ENCODE measurements at regions not wholly inside any gene's neighbourhood (a gene's known extent, or its start where the extent isn't known, plus 50 kb on each side); places are given as distances from the start of the nearest gene placed in this dataset.
"Not testable (repeated sequence)": the region's sequence is repeated elsewhere in the genome, so short reads cannot be mapped to it uniquely, and the experiment has no call there.

GRCh38 chr6:144690133-144690532, 405.0 kb downstream of the UTRN start:
- Histone ChIP-seq H2AFZ (ENCODE audit: low read length, unreplicated experiment) (no peak overlapping the region), H3K27me3 (ENCODE audit: insufficient read depth, low read length) (no peaks in the 10 kb centered on the region), H3K79me2 (ENCODE audit: control insufficient read depth, insufficient read depth, low read length, unreplicated experiment) (no peaks in the 10 kb centered on the region), H3K4me1 (ENCODE audit: control insufficient read depth, insufficient read depth, low read length, unreplicated experiment) (no peaks in the 10 kb centered on the region), H3K4me3 (ENCODE audit: low read depth, low read length) (no peak overlapping the region), H3K27ac (ENCODE audit: low read depth, low read length) (no peak overlapping the region), H3K36me3 (ENCODE audit: insufficient read depth, low read length) (peaks cover 17% of the 10 kb centered on the region; the same call in 1 of the 2 replicates)

DNA sequence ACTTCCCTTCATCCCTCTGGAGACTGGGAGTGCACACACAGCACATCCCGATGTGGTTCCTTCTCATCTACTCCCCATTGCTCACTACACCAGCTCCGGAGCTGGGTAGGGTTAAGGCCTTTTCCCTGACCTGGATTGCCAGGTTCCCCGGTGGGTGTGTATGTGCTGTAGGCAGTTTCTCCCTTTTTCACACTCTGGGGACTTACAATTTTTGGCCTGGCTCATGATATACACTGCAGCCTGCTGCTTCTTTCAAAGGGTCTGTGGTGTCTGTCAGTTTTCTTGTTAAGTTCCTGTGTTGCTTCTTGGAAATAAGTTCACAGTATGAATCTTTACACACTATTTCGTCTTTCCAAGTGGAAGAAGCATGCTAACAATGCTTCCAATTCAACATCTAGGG, 405.5 kb downstream of the UTRN start:
- Histone ChIP-seq H3K4me3 (ENCODE audit: low read depth, low read length) (no peak overlapping the region), H3K27ac (ENCODE audit: low read depth, low read length) (no peak overlapping the region), H3K36me3 (ENCODE audit: insufficient read depth, low read length) (peaks cover 14% of the 10 kb centered on the region; the same call in 1 of the 2 replicates), H3K4me1 (ENCODE audit: control insufficient read depth, insufficient read depth, low read length, unreplicated experiment) (no peaks in the 10 kb centered on the region), H2AFZ (ENCODE audit: low read length, unreplicated experiment) (no peak overlapping the region), H3K27me3 (ENCODE audit: insufficient read depth, low read length) (no peaks in the 10 kb centered on the region), H3K79me2 (ENCODE audit: control insufficient read depth, insufficient read depth, low read length, unreplicated experiment) (no peaks in the 10 kb centered on the region)

- H3K4me1 ChIP-seq (ENCODE audit: control insufficient read depth, insufficient read depth, low read length, unreplicated experiment); H3K36me3 ChIP-seq (ENCODE audit: insufficient read depth, low read length); H2AFZ ChIP-seq (ENCODE audit: low read length, unreplicated experiment); H3K79me2 ChIP-seq (ENCODE audit: control insufficient read depth, insufficient read depth, low read length, unreplicated experiment); H3K27ac ChIP-seq (ENCODE audit: low read depth, low read length); H3K4me3 ChIP-seq (ENCODE audit: low read depth, low read length); H3K27me3 ChIP-seq (ENCODE audit: insufficient read depth, low read length): not testable (repeated sequence)
Measured at GRCh38 chr6:144692050-144692449, 406.9 kb downstream of the UTRN start.

- Histone ChIP-seq H3K4me3 (ENCODE audit: low read depth, low read length) (no peak overlapping the region), H3K79me2 (ENCODE audit: control insufficient read depth, insufficient read depth, low read length, unreplicated experiment) (no peaks in the 10 kb centered on the region), H3K27ac (ENCODE audit: low read depth, low read length) (no peak overlapping the region), H3K36me3 (ENCODE audit: insufficient read depth, low read length) (0 out of 2 replicates have a peak, but pooled peaks cover 4% of the 10 kb centered on the region), H3K4me1 (ENCODE audit: control insufficient read depth, insufficient read depth, low read length, unreplicated experiment) (no peaks in the 10 kb centered on the region), H2AFZ (ENCODE audit: low read length, unreplicated experiment) (no peak overlapping the region), H3K27me3 (ENCODE audit: insufficient read depth, low read length) (no peaks in the 10 kb centered on the region)
Measured at GRCh38 chr6:144695858-144696533, 410.9 kb downstream of the UTRN start.

DNA sequence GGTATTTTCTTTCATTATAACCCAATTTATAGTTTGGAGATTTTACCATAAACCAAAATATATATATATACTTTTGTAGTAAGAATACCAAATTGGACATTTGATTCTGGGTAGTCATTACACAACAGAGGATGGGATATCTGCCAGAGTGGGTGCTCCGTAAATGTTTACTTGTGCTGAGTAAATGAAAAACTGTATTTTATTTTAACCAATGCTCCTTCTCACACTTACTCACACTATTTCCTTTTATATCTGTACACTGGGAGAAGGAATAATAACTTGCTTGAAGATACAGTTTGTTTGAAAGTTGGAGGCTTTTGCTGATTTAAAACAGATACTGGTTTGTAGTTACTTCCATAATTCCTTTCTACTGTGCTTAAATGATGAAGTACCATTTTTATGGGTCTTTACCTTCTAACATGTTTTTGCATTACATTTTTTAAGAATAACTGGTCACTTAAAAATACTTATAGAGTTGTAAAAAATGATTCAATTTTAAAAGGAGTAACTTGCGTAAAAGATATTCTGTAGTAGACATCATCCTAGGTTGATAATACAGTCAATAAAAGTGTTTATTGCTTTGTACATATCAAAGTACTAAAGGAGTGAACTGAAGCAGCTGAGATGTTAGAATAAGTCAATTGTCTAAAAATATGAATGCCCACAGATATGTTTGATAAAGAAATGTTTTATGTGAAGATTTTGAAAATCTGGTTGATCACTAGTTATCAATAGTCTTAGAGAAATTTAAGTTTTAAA, 411.7 kb downstream of the UTRN start:
- Histone ChIP-seq H3K27ac (ENCODE audit: low read depth, low read length) (no peak overlapping the region), H3K36me3 (ENCODE audit: insufficient read depth, low read length) (no peaks in the 10 kb centered on the region), H3K27me3 (ENCODE audit: insufficient read depth, low read length) (no peaks in the 10 kb centered on the region), H3K79me2 (ENCODE audit: control insufficient read depth, insufficient read depth, low read length, unreplicated experiment) (no peaks in the 10 kb centered on the region), H2AFZ (ENCODE audit: low read length, unreplicated experiment) (no peak overlapping the region), H3K4me3 (ENCODE audit: low read depth, low read length) (no peak overlapping the region), H3K4me1 (ENCODE audit: control insufficient read depth, insufficient read depth, low read length, unreplicated experiment) (no peaks in the 10 kb centered on the region)

DNA sequence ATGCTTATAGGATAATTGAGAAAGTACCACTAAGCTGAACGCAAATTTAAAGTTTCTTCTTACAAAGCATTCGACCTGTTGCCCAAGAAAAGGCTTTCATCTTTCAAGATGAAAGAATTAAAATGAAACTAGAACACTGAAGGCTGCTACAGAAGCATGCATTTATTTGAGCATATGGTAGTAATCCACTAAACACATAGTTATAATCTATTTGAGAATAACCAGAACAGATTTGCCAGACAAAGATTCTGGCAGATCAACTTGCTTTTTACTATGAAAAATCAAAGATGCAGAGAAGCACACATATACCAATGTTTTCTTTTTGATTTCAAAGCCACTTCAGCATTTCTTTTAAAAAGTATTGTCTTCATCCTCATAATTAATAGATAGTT, 412.2 kb downstream of the UTRN start:
- no peaks in the 10 kb centered on the region for H3K79me2 ChIP-seq (ENCODE audit: control insufficient read depth, insufficient read depth, low read length, unreplicated experiment)
- no peaks in the 10 kb centered on the region for H3K27me3 ChIP-seq (ENCODE audit: insufficient read depth, low read length)
- H3K4me1 ChIP-seq (ENCODE audit: control insufficient read depth, insufficient read depth, low read length, unreplicated experiment): no peaks in the 10 kb centered on the region
- no peak overlapping the region for H3K27ac ChIP-seq (ENCODE audit: low read depth, low read length)
- no peak overlapping the region for H3K4me3 ChIP-seq (ENCODE audit: low read depth, low read length)
- H2AFZ ChIP-seq (ENCODE audit: low read length, unreplicated experiment): no peak overlapping the region
- H3K36me3 ChIP-seq (ENCODE audit: insufficient read depth, low read length): no peaks in the 10 kb centered on the region

GRCh38 chr6:144697801-144698200, 412.7 kb downstream of the UTRN start:
- H3K4me3 ChIP-seq (ENCODE audit: low read depth, low read length): no peak overlapping the region
- H3K27me3 ChIP-seq (ENCODE audit: insufficient read depth, low read length): no peaks in the 10 kb centered on the region
- H3K36me3 ChIP-seq (ENCODE audit: insufficient read depth, low read length): no peaks in the 10 kb centered on the region
- no peaks in the 10 kb centered on the region for H3K4me1 ChIP-seq (ENCODE audit: control insufficient read depth, insufficient read depth, low read length, unreplicated experiment)
- no peak overlapping the region for H2AFZ ChIP-seq (ENCODE audit: low read length, unreplicated experiment)
- H3K79me2 ChIP-seq (ENCODE audit: control insufficient read depth, insufficient read depth, low read length, unreplicated experiment): no peaks in the 10 kb centered on the region
- H3K27ac ChIP-seq (ENCODE audit: low read depth, low read length): no peak overlapping the region

GRCh38 chr6:144702781-144703180, 417.6 kb downstream of the UTRN start:
- Histone ChIP-seq H2AFZ (ENCODE audit: low read length, unreplicated experiment) (no peak overlapping the region), H3K79me2 (ENCODE audit: control insufficient read depth, insufficient read depth, low read length, unreplicated experiment) (no peaks in the 10 kb centered on the region), H3K4me3 (ENCODE audit: low read depth, low read length) (no peak overlapping the region), H3K4me1 (ENCODE audit: control insufficient read depth, insufficient read depth, low read length, unreplicated experiment) (no peaks in the 10 kb centered on the region), H3K27ac (ENCODE audit: low read depth, low read length) (no peak overlapping the region), H3K36me3 (ENCODE audit: insufficient read depth, low read length) (peaks cover 3% of the 10 kb centered on the region; the same call in 1 of the 2 replicates), H3K27me3 (ENCODE audit: insufficient read depth, low read length) (no peaks in the 10 kb centered on the region)

DNA sequence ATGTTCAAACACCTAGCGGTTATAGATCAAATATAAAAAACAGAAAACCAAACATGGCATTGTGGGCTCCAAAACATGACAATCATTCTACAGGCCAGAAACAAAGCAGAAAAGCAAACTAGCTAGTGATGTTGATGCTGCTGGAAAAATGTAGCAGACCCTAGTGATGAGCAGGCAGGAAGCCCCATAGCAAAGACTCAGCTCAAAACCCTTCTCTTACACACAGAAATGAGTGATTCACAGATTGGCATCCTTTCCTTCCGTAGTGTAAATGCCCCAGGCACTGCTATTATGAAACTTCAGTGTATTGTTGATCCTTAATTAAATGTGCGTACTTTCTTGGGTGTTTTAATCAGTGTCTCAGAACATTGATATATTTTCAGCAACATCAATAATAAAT, 425.1 kb downstream of the UTRN start:
- Histone ChIP-seq H3K27ac (ENCODE audit: low read depth, low read length) (peak overlapping the region; percentile 40), H2AFZ (ENCODE audit: low read length, unreplicated experiment) (no peak overlapping the region), H3K27me3 (ENCODE audit: insufficient read depth, low read length) (no peaks in the 10 kb centered on the region), H3K79me2 (ENCODE audit: control insufficient read depth, insufficient read depth, low read length, unreplicated experiment) (no peaks in the 10 kb centered on the region), H3K4me3 (ENCODE audit: low read depth, low read length) (no peak overlapping the region), H3K36me3 (ENCODE audit: insufficient read depth, low read length) (peaks cover 3% of the 10 kb centered on the region; the same call in 1 of the 2 replicates), H3K4me1 (ENCODE audit: control insufficient read depth, insufficient read depth, low read length, unreplicated experiment) (peaks cover 15% of the 10 kb centered on the region)

- no peak overlapping the region for H2AFZ ChIP-seq (ENCODE audit: low read length, unreplicated experiment)
- H3K4me3 ChIP-seq (ENCODE audit: low read depth, low read length): no peak overlapping the region
- no peaks in the 10 kb centered on the region for H3K79me2 ChIP-seq (ENCODE audit: control insufficient read depth, insufficient read depth, low read length, unreplicated experiment)
- no peaks in the 10 kb centered on the region for H3K36me3 ChIP-seq (ENCODE audit: insufficient read depth, low read length)
- peaks cover 19% of the 10 kb centered on the region for H3K4me1 ChIP-seq (ENCODE audit: control insufficient read depth, insufficient read depth, low read length, unreplicated experiment)
- H3K27ac ChIP-seq (ENCODE audit: low read depth, low read length): no peak overlapping the region
- H3K27me3 ChIP-seq (ENCODE audit: insufficient read depth, low read length): no peaks in the 10 kb centered on the region
Measured at GRCh38 chr6:144711661-144712060, 426.5 kb downstream of the UTRN start.

GRCh38 chr6:144712541-144712940, 427.4 kb downstream of the UTRN start:
- Histone ChIP-seq H3K4me3 (ENCODE audit: low read depth, low read length) (no peak overlapping the region), H3K27ac (ENCODE audit: low read depth, low read length) (no peak overlapping the region), H2AFZ (ENCODE audit: low read length, unreplicated experiment) (no peak overlapping the region), H3K27me3 (ENCODE audit: insufficient read depth, low read length) (no peaks in the 10 kb centered on the region), H3K36me3 (ENCODE audit: insufficient read depth, low read length) (no peaks in the 10 kb centered on the region), H3K4me1 (ENCODE audit: control insufficient read depth, insufficient read depth, low read length, unreplicated experiment) (peaks cover 19% of the 10 kb centered on the region), H3K79me2 (ENCODE audit: control insufficient read depth, insufficient read depth, low read length, unreplicated experiment) (no peaks in the 10 kb centered on the region)

All from ACC112 (cell line).